Uterus (tissue), 3 donors: ENCODE measurements at regions not wholly inside any gene's neighbourhood (a gene's known extent, or its start where the extent isn't known, plus 50 kb on each side); places are given as distances from the start of the nearest gene placed in this dataset.

Experiments
- DNase-seq, 2 donors: peaks; one replicate each; pipeline ENCODE4 v3.0.0-alpha.2; 2019 to 2020
- H3K27ac ChIP-seq, 2 donors: fragments of 200-600 bp; sonication (generic); 1 replicate in 1 of 2; 2 replicates in 1 of 2; pipeline ENCODE4 v1.5.1; 2016 to 2018
- H3K27me3 ChIP-seq, 2 donors: fragments of 200-600 bp; sonication (generic); one replicate each; pipeline ENCODE4 v1.5.1; 2018 to 2019; ENCODE audit warnings: control low read depth in 1 of 2
- H3K36me3 ChIP-seq, 2 donors: fragments of 200-600 bp; sonication (generic); one replicate each; pipeline ENCODE4 v1.5.1; 2019; ENCODE audit warnings: control low read depth in 1 of 2
- H3K4me1 ChIP-seq, 2 donors: fragments of 200-600 bp; sonication (generic); one replicate each; pipeline ENCODE4 v1.5.1; 2018 to 2019; ENCODE audit warnings: control low read depth in 1 of 2
- H3K4me3 ChIP-seq, 2 donors: fragments of 200-600 bp; sonication (generic); 1 replicate in 1 of 2; 2 replicates in 1 of 2; pipeline ENCODE4 v1.5.1; 2018 to 2019; ENCODE audit warnings: mild to moderate bottlenecking in 1 of 2
- H3K9me3 ChIP-seq, 2 donors: fragments of 200-600 bp; sonication (generic); one replicate each; pipeline ENCODE4 v1.5.1; 2019; ENCODE audit warnings: control low read depth in 1 of 2
- POLR2A ChIP-seq, 2 donors: fragments of 450-650 bp; IDR thresholded peaks; one replicate each; pipeline ENCODE4 v1.6.1; 2016; ENCODE audit warnings: antibody characterized with exemption in 2 of 2, mild to moderate bottlenecking in 1 of 2, moderate library complexity in 1 of 2
- intact Hi-C: fragments of 100-400 bp; cut with DNase I; formaldehyde crosslinking; loops from one replicate; pipeline ENCODE4 v1.15.1; 2023; ENCODE audit warnings: low total_unique reads
- TF ChIP-seq, protein P1 (sequence below), 4 experiments: fragments of 200-600 bp in 2 of 4; fragments of 450-650 bp in 2 of 4; sonication (generic) in 2 of 4; IDR thresholded peaks; one replicate each; pipeline ENCODE4 v1.5.1; 2016 to 2019; ENCODE audit warnings: antibody characterized with exemption in 4 of 4, mild to moderate bottlenecking in 2 of 4, moderate library complexity in 1 of 4
- donor health status: DM: yes; HTN: yes; CAD: no.

- intact Hi-C loops, result no loop called here
- Histone ChIP-seq H3K27ac (no peak overlapping the region), H3K9me3 (no peaks in the 10 kb centered on the region), H3K4me1 (no peaks in the 10 kb centered on the region), H3K27me3 (no peaks in the 10 kb centered on the region), H3K4me3 (no peak overlapping the region), H3K36me3 (no peaks in the 10 kb centered on the region)
- DNase-seq, result no peak
- no peak for TF ChIP-seq POLR2A (IDR thresholded peaks at IDR 0.05)
- TF ChIP-seq, protein P1, sequence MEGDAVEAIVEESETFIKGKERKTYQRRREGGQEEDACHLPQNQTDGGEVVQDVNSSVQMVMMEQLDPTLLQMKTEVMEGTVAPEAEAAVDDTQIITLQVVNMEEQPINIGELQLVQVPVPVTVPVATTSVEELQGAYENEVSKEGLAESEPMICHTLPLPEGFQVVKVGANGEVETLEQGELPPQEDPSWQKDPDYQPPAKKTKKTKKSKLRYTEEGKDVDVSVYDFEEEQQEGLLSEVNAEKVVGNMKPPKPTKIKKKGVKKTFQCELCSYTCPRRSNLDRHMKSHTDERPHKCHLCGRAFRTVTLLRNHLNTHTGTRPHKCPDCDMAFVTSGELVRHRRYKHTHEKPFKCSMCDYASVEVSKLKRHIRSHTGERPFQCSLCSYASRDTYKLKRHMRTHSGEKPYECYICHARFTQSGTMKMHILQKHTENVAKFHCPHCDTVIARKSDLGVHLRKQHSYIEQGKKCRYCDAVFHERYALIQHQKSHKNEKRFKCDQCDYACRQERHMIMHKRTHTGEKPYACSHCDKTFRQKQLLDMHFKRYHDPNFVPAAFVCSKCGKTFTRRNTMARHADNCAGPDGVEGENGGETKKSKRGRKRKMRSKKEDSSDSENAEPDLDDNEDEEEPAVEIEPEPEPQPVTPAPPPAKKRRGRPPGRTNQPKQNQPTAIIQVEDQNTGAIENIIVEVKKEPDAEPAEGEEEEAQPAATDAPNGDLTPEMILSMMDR (IDR thresholded peaks at IDR 0.05), result no peak
Measured at GRCh38 chr6:14831937-14832336, 413.9 kb upstream of the JARID2 start.

DNA sequence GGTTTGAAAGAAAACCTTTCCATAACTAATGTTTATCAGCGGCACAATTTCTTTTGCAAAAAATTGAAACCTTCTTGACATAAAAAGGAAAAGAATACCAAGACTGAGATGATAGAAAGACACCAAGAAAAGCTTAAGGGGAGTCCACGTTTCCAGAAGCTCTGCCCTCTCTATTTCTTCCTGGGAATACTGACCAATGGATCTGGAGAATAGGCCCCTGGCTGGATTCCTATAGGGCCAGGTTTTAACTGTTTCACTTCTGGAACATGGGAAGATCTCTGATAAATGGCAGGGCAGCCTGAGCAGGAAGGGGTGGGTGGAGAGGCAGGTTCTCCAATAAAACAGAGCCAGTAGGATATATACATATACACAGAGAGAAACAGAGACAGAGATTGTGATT lies 413.4 kb upstream of the JARID2 start:
- DNase-seq, result no peak
- no peaks in the 10 kb centered on the region for H3K36me3 ChIP-seq
- intact Hi-C loops, result no loop called here
- no peak for TF ChIP-seq POLR2A (IDR thresholded peaks at IDR 0.05)
- TF ChIP-seq, protein P1 (IDR thresholded peaks at IDR 0.05), result no peak
- H3K4me1 ChIP-seq, result no peaks in the 10 kb centered on the region
- H3K4me3 ChIP-seq, result no peak overlapping the region
- no peaks in the 10 kb centered on the region for H3K27me3 ChIP-seq
- no peak overlapping the region for H3K27ac ChIP-seq
- no peaks in the 10 kb centered on the region for H3K9me3 ChIP-seq

DNA sequence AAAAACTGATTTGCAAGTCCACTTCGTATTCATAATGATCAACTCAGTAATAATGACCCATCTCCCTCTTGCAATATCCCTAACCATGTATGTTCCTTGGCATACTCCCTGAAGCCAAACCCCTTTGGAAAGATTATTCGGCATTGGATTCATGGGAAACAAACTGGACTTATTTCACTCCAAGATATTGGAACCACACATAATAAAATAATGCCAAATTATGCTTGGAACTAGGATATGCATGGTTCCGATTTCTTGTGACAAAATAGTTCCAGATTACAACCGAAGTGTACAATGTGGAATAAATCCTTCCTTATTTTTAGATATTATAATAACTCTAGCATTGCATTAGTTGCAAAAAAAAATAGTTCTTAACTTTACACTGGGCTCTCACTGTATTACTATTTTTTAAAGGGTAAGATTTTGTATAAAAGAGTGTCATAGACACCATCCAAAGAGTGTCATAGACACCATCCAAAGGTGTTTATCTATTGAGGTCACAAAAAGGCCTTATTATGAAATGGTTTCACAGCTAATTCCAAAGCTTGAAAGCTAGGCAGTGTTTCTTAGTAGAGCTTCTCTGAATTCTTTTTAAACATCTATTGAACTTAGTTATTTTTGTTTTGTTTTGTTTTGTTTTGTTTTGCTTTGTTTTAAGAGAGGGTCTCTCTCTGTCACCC lies 410.9 kb upstream of the JARID2 start:
- H3K4me1 ChIP-seq, result no peaks in the 10 kb centered on the region
- intact Hi-C loops, result no loop called here
- no peaks in the 10 kb centered on the region for H3K9me3 ChIP-seq
- no peak for DNase-seq
- no peak for TF ChIP-seq POLR2A (IDR thresholded peaks at IDR 0.05)
- TF ChIP-seq, protein P1 (IDR thresholded peaks at IDR 0.05), result no peak
- H3K36me3 ChIP-seq, result no peaks in the 10 kb centered on the region
- no peaks in the 10 kb centered on the region for H3K27me3 ChIP-seq
- H3K4me3 ChIP-seq, result no peak overlapping the region
- H3K27ac ChIP-seq, result no peak overlapping the region

DNA sequence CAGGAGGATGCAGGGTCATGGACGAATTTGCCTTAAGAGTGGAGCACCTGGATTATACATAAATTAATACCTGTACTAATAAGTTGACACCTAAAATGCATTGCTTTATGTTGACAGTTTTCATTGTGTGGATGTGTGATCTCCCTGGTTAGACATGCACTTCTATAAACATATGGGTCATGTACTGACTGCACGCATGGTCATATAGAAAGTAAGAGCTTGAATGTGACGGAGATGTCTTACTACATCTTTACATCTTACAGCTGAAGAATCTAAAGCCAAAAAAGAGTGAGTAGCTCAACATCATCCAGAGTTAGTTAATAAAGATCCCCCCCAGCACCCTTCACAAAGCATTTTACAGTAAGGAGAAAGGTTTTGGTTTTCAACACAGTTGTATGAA lies 408.4 kb upstream of the JARID2 start:
- Histone ChIP-seq H3K27ac (no peak overlapping the region), H3K9me3 (no peaks in the 10 kb centered on the region), H3K4me3 (no peak overlapping the region), H3K36me3 (no peaks in the 10 kb centered on the region), H3K4me1 (peaks cover 0 to 2% of the 10 kb centered on the region in 2 donors), H3K27me3 (no peaks in the 10 kb centered on the region)
- intact Hi-C loops, result no loop called here
- TF ChIP-seq, protein P1 (IDR thresholded peaks at IDR 0.05), result no peak
- DNase-seq, result no peak

- no peaks in the 10 kb centered on the region for H3K27me3 ChIP-seq
- H3K36me3 ChIP-seq, result no peaks in the 10 kb centered on the region
- no peak overlapping the region for H3K4me3 ChIP-seq
- peaks cover 0 to 5% of the 10 kb centered on the region in 2 donors for H3K4me1 ChIP-seq
- no peak for DNase-seq
- TF ChIP-seq, protein P1 (IDR thresholded peaks at IDR 0.05), result no peak
- TF ChIP-seq POLR2A (IDR thresholded peaks at IDR 0.05), result no peak
- no peak overlapping the region for H3K27ac ChIP-seq
- intact Hi-C loops, result no loop called here
- H3K9me3 ChIP-seq, result no peaks in the 10 kb centered on the region
Measured at GRCh38 chr6:14838133-14838583, 407.7 kb upstream of the JARID2 start.
